Activated T-cell treated with anti-CD3 and anti-CD28 coated beads for 1 hour (primary cell): ENCODE measurements at regions not wholly inside any gene's neighbourhood (a gene's known extent, or its start where the extent isn't known, plus 50 kb on each side); places are given as distances from the start of the nearest gene placed in this dataset.
"Not testable (repeated sequence)": the region's sequence is repeated elsewhere in the genome, so short reads cannot be mapped to it uniquely, and the experiment has no call there.

Experiments
- DNase-seq: peaks from one replicate; pipeline ENCODE4 v3.0.0-alpha.2; 2020; ENCODE audit warnings: low read depth

DNA sequence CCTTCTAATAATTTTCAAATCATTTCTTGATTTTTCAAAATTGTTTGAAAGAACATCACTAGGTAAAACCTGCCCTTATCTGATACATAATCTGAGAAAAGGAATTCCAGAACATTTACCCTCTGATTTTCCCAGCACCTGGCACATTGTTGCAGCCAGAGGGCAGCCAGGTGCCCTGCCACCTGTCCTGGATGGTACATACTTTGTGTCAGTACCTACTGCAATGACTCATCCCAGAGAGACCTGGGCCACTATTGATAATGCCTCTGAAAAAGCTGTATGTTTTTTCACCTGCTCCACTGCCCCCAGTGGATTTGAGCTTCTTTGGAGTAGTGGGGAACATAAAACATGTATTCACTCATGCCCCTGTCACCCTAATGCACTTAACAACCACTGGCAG is 648.9 kb upstream of the GBE1 start:
- no peak for DNase-seq

GRCh38 chr3:82409842-82410241 is 648.4 kb upstream of the GBE1 start:
- DNase-seq, result no peak

DNA sequence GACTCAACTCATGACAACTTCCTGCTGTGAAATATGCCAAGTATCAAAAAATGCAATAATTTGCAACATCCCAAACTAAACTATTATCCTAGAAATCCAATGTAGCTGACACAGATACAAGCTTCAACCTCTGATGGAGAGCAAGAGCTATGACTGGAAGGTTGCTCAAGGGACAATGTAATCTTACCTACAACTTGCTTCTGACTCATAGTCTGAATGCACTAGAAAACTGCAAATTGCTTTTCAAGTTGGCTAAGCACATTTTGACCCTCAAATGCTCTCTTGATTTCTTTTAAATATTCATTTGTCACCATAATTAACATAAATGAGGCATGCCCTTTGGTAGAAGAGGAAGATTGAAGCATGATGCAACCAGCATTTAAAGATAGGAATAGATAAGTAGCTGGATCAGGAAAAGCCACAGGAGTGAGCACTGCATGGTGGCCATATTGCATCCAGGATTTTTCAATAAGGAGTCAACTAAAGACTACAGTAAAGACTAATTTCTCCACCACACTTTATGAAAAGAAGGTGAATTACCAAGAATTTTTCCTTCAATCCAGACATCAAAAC is 630.8 kb upstream of the GBE1 start:
- DNase-seq, result no peak

- no peak for DNase-seq
These were observed 629.4 kb upstream of the GBE1 start for GRCh38 chr3:82390868-82391267.

- DNase-seq, result no peak
These were observed 625.2 kb upstream of the GBE1 start for GRCh38 chr3:82386647-82387046.

DNA sequence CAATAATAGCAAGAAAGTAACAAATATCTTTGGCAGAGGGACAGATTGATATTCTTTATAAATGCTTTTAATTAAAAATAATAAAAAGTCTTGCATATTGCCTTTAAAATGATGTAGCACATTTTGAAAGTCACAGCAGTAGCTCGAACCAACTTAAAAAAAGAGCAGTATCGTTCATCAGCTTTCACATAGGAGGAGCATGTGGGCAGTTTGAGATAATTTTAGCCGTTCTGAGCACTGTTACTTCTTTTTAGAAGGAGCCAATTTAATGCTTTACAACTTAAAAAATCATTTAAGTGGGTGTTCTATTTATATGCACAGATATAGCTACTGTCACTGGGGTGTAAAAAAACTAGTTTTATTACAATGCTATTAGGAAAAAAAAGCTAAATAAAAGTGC is 622.7 kb upstream of the GBE1 start:
- no peak for DNase-seq

- DNase-seq, result no peak
These were observed 621.4 kb upstream of the GBE1 start for GRCh38 chr3:82382831-82383230.

- no peak for DNase-seq
These were observed 616.9 kb upstream of the GBE1 start for GRCh38 chr3:82378392-82378791.

DNA sequence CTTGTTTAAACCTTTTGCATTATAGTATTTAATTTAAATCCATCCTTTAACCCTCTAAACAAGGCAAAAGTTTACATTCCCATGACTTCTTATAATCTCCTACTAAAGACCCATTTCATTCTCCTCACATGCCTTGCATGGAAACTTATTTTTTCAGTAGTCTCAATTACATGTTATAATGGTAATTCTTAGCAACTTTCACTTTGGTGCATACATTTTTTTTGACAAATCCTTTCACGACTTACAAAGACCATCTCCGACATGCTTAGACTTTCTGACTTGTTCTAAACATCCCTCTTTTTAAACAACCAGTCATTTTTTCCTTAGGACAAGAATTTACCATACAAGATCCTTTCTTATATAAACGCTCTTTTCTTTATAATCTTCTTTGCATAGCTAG is 615.4 kb upstream of the GBE1 start:
- DNase-seq, result no peak

GRCh38 chr3:82373833-82374232 is 612.4 kb upstream of the GBE1 start:
- not testable (repeated sequence) for DNase-seq

DNA sequence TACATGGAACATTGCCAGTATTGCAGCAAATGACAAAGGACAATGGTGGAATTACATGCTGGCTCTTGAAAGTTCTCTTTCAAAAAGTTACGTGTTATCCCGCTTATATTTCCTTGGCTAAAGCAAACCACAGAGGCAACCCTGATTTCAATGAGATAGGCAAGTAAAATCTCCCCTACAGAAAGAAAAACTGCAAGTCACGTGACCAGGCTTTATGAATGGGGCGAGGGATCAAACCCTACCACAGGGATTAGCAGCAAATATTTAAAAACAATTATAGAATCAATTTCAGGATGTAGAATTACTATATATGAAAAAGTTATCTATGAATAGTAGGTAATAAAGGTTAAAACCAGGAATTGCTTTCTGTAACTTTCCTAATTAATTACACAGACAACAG is 603.4 kb upstream of the GBE1 start:
- DNase-seq, result no peak

DNA sequence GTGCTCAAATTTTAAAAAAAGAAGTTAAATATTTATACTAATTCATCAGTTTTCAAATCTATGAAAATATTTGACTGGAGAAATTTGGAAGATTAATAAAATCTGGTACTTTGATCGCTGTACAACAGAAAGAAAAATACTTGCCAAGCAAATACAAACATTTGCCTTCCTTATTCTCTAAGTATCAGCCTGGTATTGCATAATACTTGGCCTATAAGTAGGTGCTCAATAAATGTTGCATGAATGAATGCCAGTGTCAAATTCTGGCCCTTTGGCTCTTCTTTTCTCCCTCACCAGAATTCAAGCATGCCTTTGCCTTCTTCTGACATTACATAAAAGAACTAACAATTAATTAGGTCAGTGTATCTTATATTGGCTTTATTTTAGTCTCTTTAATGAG is 601.7 kb upstream of the GBE1 start:
- DNase-seq, result no peak

- no peak for DNase-seq
These were observed 593.8 kb upstream of the GBE1 start for GRCh38 chr3:82355228-82355627.

GRCh38 chr3:82354228-82354627 is 592.8 kb upstream of the GBE1 start:
- DNase-seq, result no peak

- no peak for DNase-seq
These were observed 592.1 kb upstream of the GBE1 start for GRCh38 chr3:82353306-82354171.

- DNase-seq, result no peak
These were observed 586.1 kb upstream of the GBE1 start for GRCh38 chr3:82347585-82347984.

GRCh38 chr3:82342521-82342920 is 581.1 kb upstream of the GBE1 start:
- no peak for DNase-seq

- no peak for DNase-seq
These were observed 567.9 kb upstream of the GBE1 start for GRCh38 chr3:82329300-82329699.

DNA sequence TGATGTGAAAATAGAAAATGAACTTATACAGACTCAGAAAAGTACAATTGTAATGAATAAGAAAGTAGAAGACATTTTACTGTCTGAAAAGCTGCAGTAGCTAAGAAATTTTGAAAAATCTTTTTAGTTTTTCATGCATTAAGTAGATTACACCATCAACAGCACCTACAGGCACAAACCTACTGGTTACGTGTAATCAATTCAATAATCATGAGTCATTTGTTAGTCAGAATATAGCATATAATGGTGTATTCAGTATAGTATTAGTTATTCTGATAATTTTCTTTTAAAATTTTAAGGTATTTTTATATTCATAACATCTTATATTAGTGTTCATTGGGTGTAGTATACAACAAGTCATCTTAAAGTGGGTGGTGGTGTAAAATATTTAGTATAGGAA is 550.5 kb upstream of the GBE1 start:
- no peak for DNase-seq

DNA sequence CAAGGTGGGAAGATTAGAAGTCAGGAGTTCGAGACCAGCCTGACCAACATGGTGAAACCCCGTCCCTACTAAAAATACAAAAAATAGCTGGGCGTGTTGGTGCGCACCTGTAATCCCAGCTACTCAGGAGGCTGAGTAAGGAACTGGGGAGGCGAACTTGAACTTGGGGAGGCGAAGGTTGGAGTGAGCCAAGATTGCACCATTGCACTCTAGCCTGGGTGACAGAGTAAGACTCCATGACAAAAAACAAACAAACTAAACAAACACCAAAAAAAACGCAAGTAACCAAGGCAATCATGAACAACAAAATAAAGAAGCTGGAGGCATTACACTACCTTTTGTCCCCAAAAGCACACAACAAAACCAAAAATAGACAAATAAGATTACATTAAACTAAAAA is 547.3 kb upstream of the GBE1 start:
- no peak for DNase-seq

DNA sequence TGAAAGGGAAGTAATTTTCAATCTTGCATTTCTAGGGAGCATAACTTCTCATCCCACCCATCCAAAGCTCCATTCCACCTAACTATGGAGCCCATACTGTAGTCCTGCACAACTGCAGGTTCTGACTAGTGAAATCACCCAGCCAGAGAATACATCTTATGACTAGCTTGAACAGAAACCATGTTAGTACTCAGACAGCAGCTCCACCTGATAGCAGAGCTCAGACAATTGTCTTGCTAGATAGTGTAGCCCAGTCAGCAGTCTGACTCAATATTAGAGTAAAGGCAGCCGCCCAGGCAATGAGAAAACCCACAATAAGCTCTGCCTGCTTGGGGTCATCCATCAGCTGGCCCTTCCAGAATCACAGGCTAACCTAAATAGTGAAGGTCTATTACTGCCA is 544.7 kb upstream of the GBE1 start:
- DNase-seq, result no peak

DNA sequence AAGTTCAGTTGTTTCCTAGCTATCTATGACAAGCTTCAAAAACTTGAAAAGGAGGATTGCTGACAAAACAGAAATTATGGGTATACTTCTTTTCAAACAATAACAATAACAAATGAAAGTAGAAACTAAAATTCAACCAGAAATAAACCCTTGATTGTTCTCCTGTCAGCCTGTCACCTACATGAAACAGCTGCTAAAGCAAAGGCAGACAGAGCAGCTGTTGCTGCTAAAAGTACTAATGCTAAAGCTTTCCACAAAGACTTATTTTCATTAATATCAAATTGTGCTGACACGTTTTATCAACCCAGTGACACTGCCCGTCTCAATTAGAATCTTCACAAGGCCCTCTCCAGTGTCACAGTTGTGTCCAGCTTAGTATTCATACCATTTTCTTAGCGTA is 533.2 kb upstream of the GBE1 start:
- DNase-seq, result no peak

DNA sequence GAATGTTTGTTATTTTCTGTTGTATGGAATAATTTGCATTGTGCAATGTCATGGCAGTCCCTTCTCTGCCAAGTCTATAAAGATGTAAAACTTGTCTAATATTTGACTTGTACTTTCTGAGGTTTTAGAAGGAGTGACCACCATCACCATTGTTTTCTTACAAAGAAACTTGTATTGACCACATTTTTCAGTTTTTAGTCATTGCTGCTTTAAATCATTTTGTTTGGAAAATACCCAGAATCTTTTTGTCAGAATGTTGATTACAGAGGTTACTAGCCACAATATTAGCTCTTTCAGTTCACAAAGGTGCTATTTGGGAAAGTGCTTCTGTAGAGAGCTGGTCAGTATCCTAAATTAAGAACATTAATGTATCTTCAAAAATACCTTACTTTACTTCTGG is 532.4 kb upstream of the GBE1 start:
- DNase-seq, result no peak

DNA sequence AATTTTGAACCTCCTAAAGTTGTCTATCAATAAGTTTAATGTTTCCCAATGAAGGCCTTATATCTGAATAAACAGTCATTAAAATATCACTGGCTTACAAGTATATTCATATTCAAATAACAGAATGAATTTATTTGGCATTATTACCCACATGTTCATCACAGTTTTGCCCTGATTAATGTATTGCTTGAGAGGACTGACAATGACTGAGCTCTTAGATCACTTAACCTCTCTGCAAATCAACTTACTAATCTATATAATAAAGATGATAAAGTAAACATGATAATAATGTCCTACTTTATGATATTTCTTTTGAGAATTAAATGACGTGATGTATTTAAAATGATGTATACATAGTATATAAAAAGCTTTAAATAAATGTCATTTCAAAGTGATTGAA is 532.0 kb upstream of the GBE1 start:
- DNase-seq, result no peak
